ENCODE measurements at regions not wholly inside any gene's neighbourhood (a gene's known extent, or its start where the extent isn't known, plus 50 kb on each side); places are given as distances from the start of the nearest gene placed in this dataset.

DNA sequence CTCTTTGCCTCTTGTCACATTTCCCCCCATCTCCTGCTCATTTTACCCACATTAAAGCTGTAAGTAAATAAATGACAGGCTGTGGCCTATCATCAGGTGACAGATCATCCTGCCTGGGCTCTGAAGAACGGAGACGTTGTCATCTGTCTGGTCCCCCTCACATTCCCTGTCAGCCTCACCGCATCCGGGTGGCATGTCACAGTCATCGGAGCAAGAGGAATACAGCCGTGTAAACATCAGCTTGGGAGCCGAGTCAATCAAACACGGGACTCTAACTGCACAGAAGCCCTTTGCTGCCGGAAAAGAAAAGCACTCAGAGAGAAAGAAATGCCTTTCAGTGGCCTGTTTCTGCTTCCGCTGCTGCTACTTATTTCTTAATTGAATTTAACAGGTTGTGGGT lies 371.9 kb upstream of the ID4 start:
- H2AFZ ChIP-seq (ENCODE audit: low read depth), result no peak overlapping the region
- H3K27ac ChIP-seq, result no peak overlapping the region
- TF ChIP-seq CTCF (conservative IDR thresholded peaks at IDR 0.05; ENCODE audit: low read depth, low read length), result no peak
- no peaks in the 10 kb centered on the region for H3K27me3 ChIP-seq (ENCODE audit: insufficient read depth, low read depth)
- no peaks in the 10 kb centered on the region for H3K36me3 ChIP-seq (ENCODE audit: insufficient read depth)
- H3K9ac ChIP-seq, result no peak overlapping the region
- no peak overlapping the region for H3K4me2 ChIP-seq
- no peaks in the 10 kb centered on the region for H4K20me1 ChIP-seq (ENCODE audit: insufficient read depth)
- no peak overlapping the region for H3K4me3 ChIP-seq (IDR thresholded peaks at IDR 0.05; ENCODE audit: insufficient read depth, low read depth, low read length)
- no peaks in the 10 kb centered on the region for H3K79me2 ChIP-seq (ENCODE audit: insufficient read depth, low read depth)
- H3K4me1 ChIP-seq (ENCODE audit: low read depth, poor library complexity, severe bottlenecking), result no peaks in the 10 kb centered on the region

DNA sequence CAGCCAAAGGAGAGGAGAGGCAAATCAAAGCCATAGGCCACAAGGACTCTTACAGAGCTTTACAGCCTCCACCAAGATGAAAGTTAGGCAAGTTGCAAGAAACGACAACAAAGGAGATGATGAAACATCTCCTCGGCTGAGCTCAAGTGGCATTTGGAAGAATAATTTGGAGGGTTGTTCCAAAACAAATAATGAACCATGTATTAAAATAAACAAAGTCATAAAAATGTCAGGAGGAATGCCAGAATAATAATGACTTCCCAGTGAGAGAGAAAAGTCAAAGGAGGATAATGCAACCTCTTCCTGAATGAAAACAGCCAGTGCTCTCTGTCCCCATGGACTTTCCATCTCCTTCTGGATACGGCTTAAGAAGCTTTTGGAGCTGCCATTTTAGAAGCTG lies 371.4 kb upstream of the ID4 start:
- no peak overlapping the region for H3K4me3 ChIP-seq (IDR thresholded peaks at IDR 0.05; ENCODE audit: insufficient read depth, low read depth, low read length)
- no peak overlapping the region for H3K27ac ChIP-seq

GRCh38 chr6:19470333-19470732 lies 366.8 kb upstream of the ID4 start:
- no peak for TF ChIP-seq CTCF (conservative IDR thresholded peaks at IDR 0.05; ENCODE audit: low read depth, low read length)

More for the DNA sequence above, 371.4 kb upstream of the ID4 start:
- no peaks in the 10 kb centered on the region for H3K79me2 ChIP-seq (ENCODE audit: insufficient read depth, low read depth)
- H3K27me3 ChIP-seq (ENCODE audit: insufficient read depth, low read depth), result no peaks in the 10 kb centered on the region
- no peaks in the 10 kb centered on the region for H4K20me1 ChIP-seq (ENCODE audit: insufficient read depth)
- no peak overlapping the region for H3K4me2 ChIP-seq
- no peak for TF ChIP-seq CTCF (conservative IDR thresholded peaks at IDR 0.05; ENCODE audit: low read depth, low read length)
- H3K9ac ChIP-seq, result no peak overlapping the region
- H3K4me1 ChIP-seq (ENCODE audit: low read depth, poor library complexity, severe bottlenecking), result no peaks in the 10 kb centered on the region
- no peaks in the 10 kb centered on the region for H3K36me3 ChIP-seq (ENCODE audit: insufficient read depth)
- no peak overlapping the region for H2AFZ ChIP-seq (ENCODE audit: low read depth)

DNA sequence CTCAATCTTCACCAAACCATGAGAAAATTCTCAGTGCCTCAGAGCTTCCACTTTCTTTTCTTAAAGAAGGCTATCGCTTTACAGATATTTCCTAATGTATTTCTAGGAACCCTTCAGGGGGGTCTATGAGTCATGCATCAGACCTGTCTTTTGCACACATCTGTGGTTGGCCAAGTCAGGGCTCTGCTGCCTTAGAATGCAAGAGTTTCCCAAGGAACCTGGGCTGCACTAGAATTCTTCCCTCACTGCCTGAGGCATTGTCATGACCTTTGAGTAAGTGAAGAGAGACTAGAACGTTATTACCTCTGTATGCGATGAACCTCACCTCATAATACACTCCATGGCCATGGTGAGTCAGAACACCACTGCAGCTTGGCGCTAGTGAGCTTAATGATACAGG lies 365.0 kb upstream of the ID4 start:
- no peak for TF ChIP-seq CTCF (conservative IDR thresholded peaks at IDR 0.05; ENCODE audit: low read depth, low read length)
- H3K27ac ChIP-seq, result no peak overlapping the region

More at GRCh38 chr6:19470333-19470732, 366.8 kb upstream of the ID4 start:
- no peak overlapping the region for H3K4me2 ChIP-seq
- no peaks in the 10 kb centered on the region for H3K4me1 ChIP-seq (ENCODE audit: low read depth, poor library complexity, severe bottlenecking)
- no peak overlapping the region for H2AFZ ChIP-seq (ENCODE audit: low read depth)
- H3K9ac ChIP-seq, result no peak overlapping the region
- H4K20me1 ChIP-seq (ENCODE audit: insufficient read depth), result no peaks in the 10 kb centered on the region
- H3K27me3 ChIP-seq (ENCODE audit: insufficient read depth, low read depth), result no peaks in the 10 kb centered on the region
- H3K36me3 ChIP-seq (ENCODE audit: insufficient read depth), result no peaks in the 10 kb centered on the region
- no peaks in the 10 kb centered on the region for H3K79me2 ChIP-seq (ENCODE audit: insufficient read depth, low read depth)
- H3K27ac ChIP-seq, result no peak overlapping the region
- no peak overlapping the region for H3K4me3 ChIP-seq (IDR thresholded peaks at IDR 0.05; ENCODE audit: insufficient read depth, low read depth, low read length)

More for the DNA sequence above, 365.0 kb upstream of the ID4 start:
- Histone ChIP-seq H3K36me3 (ENCODE audit: insufficient read depth) (no peaks in the 10 kb centered on the region), H2AFZ (ENCODE audit: low read depth) (no peak overlapping the region), H3K27me3 (ENCODE audit: insufficient read depth, low read depth) (no peaks in the 10 kb centered on the region), H3K4me3 (IDR thresholded peaks at IDR 0.05; ENCODE audit: insufficient read depth, low read depth, low read length) (no peak overlapping the region), H4K20me1 (ENCODE audit: insufficient read depth) (no peaks in the 10 kb centered on the region), H3K4me1 (ENCODE audit: low read depth, poor library complexity, severe bottlenecking) (no peaks in the 10 kb centered on the region), H3K9ac (no peak overlapping the region), H3K79me2 (ENCODE audit: insufficient read depth, low read depth) (no peaks in the 10 kb centered on the region), H3K4me2 (no peak overlapping the region)
